DLD1 (cell line): ENCODE measurements at regions not wholly inside any gene's neighbourhood (a gene's known extent, or its start where the extent isn't known, plus 50 kb on each side); places are given as distances from the start of the nearest gene placed in this dataset.

ENCODE experiments used
- in situ Hi-C: cut with HindIII; loops from 2 replicates; pipeline ENCODE4 v1.10.0; 2017; ENCODE audit warnings: low sequenced_read_pairs

DNA sequence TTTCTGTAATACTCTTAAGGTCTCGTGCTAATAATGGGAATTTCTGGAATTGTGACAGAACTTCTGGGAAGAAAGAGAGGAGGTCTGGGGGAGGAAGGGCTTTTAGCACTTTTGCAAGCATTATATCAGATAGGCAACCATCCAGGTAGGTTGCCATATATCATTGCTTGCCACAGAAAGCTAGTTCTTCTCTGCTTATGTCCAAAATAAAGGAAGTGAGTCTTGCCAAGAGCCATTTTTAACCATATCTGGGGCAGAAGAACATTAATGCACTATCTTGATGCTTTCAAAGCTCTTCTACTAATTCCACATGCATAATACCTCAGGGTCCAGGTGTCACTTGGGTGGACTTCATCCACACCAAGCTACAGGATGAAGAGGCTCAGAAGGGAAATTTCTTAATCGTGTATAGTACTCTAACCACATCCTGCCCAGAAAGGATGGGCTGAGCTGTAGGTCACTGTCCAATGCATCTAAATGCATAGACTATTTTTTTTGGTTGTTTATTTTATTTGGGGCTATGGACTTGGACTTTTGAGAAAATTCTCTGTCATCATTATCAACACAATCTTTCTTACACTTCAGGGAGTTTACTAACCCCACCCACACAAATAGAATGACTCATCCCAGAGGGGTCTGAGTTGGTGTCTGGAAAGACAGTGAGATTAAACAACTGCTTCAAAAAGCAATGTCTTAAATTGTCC lies 68.9 kb upstream of the ADO start:
- in situ Hi-C loops, result no loop called here

DNA sequence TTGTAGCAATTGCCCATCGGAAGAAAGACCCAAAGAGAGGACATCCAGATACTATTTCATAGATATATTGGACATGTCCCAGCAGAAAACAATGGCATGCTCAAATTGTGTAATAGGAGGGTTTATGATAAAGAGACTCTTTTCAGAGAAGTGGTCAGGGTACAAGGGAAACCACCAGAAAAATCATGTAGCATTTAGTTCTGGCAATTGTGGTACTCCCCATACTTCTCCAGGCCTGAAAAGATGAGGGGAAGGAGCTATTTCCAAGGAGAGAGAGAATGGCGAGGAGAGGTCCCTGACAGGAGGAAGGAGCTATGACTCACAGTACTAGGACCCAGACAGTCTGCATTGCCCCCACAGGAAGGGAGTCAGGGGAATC lies 68.4 kb upstream of the ADO start:
- in situ Hi-C loops, result no loop called here

DNA sequence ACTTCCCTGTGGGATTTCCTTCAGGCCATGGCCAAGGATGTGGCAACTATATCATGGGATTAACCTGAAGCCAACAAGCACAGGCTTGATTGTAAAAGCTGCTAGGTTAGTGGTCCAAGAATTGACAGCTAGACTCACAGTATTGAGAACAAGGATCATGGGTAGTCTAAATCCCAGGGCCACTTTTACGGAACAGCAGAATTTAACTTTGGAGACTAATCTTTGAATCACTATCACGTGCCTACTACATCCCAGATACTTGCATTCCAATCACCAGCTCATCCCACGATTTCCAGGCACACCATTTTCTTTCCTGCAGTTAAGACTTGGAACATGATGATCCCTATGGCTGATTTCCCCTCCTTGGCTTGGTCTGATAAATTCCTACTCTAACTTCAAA lies 65.6 kb upstream of the ADO start:
- in situ Hi-C loops, result no loop called here

DNA sequence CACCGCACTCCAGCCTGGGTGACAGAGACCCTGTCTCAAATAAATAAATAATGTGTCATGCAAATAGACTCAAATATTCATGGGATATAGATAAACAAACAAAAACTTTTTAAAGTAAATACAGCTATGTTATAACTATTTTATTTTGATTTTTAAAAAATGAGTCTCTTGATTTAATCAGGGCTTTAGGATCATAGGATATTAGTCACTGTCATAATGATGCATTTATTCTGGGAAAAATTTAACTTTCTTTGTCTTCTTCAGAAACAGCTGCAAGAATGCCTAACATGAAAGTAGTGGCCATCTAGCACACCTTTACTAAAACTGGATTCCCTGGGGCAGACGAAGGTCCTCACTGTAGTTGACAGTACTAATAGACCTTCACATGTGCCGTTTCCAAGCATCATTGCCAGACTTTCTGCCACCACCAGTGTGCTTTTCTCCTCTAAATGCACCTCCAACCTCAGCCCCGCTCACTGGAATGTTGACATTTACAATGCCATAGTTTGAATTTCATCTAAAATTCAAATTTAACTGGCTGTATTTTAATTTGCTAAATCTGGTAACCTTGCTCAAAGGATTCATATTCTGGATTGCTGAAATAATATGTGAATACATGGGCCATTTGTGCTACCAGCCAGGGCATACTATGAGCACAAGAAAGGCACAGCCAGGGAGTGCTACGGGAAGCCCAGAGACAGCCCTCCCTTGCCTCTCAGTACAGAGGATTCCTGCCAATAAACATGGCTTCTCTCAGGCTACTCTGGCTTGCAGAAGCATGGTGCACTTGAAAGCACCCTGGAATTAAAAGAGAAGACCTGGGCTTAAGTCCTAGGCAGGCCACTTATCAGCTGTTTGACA lies 63.4 kb upstream of the ADO start:
- in situ Hi-C loops, result no loop called here

DNA sequence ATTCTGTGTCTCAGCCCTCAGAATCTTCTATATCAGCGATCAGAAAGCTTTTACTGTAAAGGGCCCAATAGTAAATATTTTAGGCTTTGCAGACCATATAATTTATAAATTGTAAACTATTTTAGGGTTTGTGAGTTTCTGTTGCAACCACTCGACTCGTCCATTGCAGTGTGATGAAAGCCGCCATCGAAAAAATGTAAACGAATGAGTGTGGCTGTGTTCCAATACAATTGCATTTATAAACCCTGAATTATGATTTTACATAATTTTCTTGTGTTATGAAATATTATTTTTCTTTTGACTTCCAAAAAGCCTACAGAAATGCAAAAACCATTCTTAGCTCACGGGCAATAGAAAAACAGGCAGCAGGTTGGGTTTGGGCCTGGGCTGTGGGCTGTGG lies 62.5 kb upstream of the ADO start:
- in situ Hi-C loops, result no loop called here

DNA sequence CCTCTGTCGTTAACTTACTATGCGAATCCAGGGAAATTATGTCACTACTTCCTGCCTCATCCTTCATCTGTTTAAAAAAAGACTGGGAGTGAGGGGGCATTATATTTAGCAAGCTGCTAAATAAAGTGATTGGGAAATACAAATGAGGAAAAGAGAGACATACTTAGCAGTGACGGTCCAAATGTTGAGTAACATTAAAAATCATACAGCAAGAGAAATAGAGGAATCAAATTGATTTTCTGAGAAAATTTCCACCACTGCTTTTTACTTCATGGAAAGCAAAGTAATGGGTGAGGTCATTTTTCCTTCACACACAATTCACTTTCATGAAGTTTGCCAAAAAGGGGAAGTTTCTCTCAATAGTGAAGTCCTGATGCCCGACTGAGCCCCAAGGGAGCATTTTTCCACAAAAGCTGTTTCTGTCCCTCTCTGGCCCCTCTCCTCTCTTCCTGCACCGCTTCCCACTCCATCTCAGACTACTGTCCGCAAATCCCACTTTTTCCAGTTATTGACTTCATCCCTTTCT lies 61.9 kb upstream of the ADO start:
- in situ Hi-C loops, result no loop called here

DNA sequence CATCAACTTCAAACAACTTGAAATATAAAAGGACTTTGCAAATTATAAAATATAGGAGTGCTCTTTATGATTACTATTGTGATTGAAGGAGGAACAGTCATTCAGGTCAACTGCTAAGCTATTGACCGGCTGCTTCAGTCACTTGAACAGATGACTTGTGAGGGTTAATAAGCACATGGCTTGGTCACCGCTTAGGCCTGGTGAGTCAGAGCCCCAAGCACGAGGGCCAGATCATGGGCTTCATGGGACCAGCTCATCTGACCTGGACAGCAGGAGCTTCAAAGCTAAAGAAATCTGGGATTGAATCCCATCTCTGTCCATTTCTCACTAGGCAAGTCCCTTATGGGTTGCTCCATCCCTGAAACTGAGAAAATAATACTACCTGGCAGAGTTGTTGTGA lies 60.4 kb upstream of the ADO start:
- in situ Hi-C loops, result no loop called here

DNA sequence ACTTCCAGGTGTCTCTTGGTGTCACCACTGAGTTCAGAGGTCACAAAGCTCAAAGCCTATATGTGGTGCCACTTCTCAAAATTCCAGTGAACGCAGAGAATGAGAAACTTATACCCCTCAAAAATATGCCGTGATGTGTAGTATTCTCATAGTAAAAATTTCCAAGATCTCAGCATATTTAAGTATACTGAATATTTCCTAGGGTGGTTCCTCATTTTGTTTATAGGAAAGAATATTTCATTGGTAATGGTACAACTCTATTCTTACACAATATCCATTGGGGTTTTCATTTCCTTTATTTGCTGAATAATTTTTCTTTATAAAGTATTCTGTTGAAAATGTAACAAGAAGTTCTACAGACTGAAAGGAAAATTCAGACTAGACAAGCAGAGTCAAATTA lies 58.9 kb upstream of the ADO start:
- in situ Hi-C loops, result no loop called here

DNA sequence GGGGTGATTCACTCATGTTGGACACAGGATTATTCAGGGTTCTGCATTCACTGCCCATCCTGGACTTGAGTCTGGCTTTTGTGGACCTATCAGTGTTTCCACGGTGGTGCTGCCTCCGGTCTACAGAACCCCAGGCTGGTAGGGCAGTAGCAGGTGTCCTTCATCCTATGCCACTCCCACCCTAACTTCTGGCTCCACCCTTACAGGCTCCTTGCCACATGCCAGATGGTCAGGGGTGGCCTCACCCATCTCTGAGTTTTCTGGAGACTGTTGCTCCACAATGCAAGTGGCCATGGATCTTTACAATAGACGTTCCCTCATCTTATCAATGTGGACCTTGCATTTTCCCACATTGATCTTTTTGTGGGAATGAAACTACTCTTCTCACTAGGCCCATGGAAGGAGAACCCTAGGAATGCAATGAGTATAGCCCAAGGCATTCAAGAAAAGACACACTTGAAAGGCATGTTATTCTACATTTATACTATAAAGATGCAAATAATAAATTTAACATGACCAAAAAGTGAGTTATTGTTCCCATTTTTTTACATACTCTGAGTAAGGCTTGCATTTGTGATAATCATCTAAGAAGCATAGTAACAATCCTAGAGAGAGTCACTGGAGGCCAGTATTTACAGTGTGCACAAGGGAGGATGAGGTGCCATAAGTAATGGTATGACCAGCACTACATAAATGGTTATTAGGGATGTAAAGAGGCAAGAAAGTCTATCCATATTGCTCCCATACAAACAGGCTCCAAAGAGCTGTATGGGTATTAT lies 57.4 kb upstream of the ADO start:
- in situ Hi-C loops, result no loop called here

DNA sequence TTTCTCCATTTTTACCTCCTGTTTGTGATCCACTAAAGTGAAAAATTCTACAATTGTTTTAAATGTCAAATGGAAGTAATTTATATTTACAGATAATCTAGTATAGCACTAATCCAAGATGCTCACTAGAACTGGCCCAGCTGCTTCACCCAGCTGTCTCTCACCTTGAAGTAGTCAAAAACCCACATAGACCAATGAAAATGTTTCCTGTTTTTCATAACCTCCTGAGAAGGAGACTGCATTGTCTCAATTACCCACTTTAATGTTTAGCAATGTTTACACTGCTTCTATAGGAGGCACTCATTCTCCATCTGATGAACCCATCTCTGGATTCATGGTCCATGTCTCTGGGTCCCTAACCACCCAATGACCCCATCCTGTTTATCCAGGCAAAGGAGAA lies 56.1 kb upstream of the ADO start:
- in situ Hi-C loops, result no loop called here

DNA sequence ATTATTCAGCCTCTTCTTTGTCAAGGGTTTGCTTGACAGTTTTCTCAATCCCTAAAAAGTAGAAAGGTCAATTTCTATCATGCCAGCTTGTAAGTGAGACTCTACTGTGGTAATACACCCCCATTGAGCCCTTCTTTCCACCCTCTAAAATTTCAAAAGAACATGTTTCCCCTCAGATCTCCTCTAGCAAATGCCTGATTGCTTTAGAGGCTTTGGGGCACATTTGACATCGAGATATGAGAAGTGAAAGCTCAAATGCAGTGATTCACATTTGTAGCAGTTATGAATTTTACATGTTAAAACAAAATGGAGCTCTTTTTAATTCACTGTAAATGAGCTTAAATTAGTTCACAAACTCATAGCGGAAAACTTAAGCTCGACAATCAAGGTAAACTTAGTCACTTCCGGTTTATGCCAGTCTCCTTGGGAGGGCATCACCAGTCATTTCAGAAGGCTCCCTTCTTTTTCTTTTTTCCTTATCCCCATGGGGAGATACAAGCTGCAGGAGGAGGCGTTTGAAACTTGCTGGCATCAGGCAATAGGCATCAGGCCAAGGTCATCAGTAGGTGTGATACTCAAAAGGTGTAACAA lies 55.3 kb upstream of the ADO start:
- in situ Hi-C loops, result no loop called here
